ENCODE measurements at regions not wholly inside any gene's neighbourhood (a gene's known extent, or its start where the extent isn't known, plus 50 kb on each side); places are given as distances from the start of the nearest gene placed in this dataset.

DNA sequence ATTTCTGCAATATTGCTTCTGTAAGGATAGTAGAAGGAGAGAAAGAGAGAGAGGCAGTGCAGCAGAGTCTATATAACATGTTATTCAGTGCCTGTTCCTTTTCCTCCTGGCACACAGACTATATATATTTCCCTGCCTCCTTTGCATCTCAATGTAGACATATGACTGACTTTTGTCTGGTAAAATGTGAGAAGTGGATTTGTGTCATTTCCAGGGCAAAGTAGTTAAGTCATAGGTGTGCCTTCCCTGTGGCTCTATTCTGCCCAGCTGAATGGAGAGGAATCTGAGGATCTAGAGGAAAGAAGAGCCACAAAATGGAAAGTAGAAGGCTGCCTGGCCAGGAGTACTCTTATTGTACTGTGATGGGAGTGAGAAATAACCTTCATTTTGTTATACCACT, 54.6 kb upstream of the CADPS start:
- TF ChIP-seq, protein P1, sequence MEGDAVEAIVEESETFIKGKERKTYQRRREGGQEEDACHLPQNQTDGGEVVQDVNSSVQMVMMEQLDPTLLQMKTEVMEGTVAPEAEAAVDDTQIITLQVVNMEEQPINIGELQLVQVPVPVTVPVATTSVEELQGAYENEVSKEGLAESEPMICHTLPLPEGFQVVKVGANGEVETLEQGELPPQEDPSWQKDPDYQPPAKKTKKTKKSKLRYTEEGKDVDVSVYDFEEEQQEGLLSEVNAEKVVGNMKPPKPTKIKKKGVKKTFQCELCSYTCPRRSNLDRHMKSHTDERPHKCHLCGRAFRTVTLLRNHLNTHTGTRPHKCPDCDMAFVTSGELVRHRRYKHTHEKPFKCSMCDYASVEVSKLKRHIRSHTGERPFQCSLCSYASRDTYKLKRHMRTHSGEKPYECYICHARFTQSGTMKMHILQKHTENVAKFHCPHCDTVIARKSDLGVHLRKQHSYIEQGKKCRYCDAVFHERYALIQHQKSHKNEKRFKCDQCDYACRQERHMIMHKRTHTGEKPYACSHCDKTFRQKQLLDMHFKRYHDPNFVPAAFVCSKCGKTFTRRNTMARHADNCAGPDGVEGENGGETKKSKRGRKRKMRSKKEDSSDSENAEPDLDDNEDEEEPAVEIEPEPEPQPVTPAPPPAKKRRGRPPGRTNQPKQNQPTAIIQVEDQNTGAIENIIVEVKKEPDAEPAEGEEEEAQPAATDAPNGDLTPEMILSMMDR (IDR thresholded peaks at IDR 0.05) = no peak
- no peak for TF ChIP-seq EZH2 (IDR thresholded peaks at IDR 0.05)

Data from neural progenitor cell (in vitro differentiated cells).